GM23248 (cell line): ENCODE measurements at regions not wholly inside any gene's neighbourhood (a gene's known extent, or its start where the extent isn't known, plus 50 kb on each side); places are given as distances from the start of the nearest gene placed in this dataset.

Source experiments
- EZH2 ChIP-seq: fragments of 200-600 bp; sonication (generic); IDR thresholded peaks from 2 replicates; pipeline ENCODE4 v1.6.1; 2018; ENCODE audit warnings: antibody characterized with exemption, mild to moderate bottlenecking; ENCODE audit not compliant: insufficient read depth, poor library complexity, severe bottlenecking
- EZH2phosphoT487 ChIP-seq: fragments of 200-600 bp; sonication (generic); IDR thresholded peaks from 2 replicates; pipeline ENCODE4 v1.6.1; 2018; ENCODE audit warnings: antibody characterized with exemption, moderate library complexity, mild to moderate bottlenecking, low read depth; ENCODE audit not compliant: insufficient read depth

GRCh38 chr10:42976351-42977031 is 100.4 kb upstream of the RET start:
- TF ChIP-seq EZH2phosphoT487 (no peak), EZH2 (no peak)
